A673 (cell line): ENCODE measurements at regions not wholly inside any gene's neighbourhood (a gene's known extent, or its start where the extent isn't known, plus 50 kb on each side); places are given as distances from the start of the nearest gene placed in this dataset.

Source experiments
- BruUV-seq: library from RNA; stranded (reverse); fragments of 400-500 nt; replicated peaks from 2 replicates; lab custom pipeline; 2021; lab: Mats Ljungman, UMichigan
- CTCF ChIA-PET: fragments of 300-600 bp; sonication (Branson Sonifier 250); formaldehyde crosslinking; loops from one replicate; lab custom pipeline; 2022; ENCODE audit warnings: antibody characterized with exemption; lab: Charles Lee
- POLR2A ChIA-PET: fragments of 300-600 bp; sonication (Branson Sonifier 250); formaldehyde crosslinking; loops from one replicate; lab custom pipeline; 2022; ENCODE audit warnings: antibody characterized with exemption; ENCODE audit not compliant: low non-redundant PET; lab: Charles Lee
- DNase-seq: peaks from one replicate; pipeline ENCODE4 v3.0.0-alpha.2; 2015; ENCODE audit warnings: low spot score
- H3K27ac ChIP-seq: fragments of 200-600 bp; sonication (generic); 2 replicates; pipeline ENCODE4 v1.5.1; 2016; ENCODE audit warnings: mixed run types, low read depth, mild to moderate bottlenecking, mixed read lengths, antibody characterized with exemption, low read length; ENCODE audit not compliant: poor library complexity, severe bottlenecking
- H3K27me3 ChIP-seq: fragments of 200-600 bp; sonication (generic); replicated peaks from 2 replicates; pipeline ENCODE4 v1.6.1; 2017; ENCODE audit warnings: mixed run types, low read depth, mild to moderate bottlenecking, mixed read lengths, antibody characterized with exemption, low read length; ENCODE audit not compliant: insufficient read depth, poor library complexity
- H3K36me3 ChIP-seq: fragments of 200-600 bp; sonication (generic); 2 replicates; pipeline ENCODE4 v1.6.1; 2016; ENCODE audit warnings: mixed run types, mild to moderate bottlenecking, mixed read lengths, antibody characterized with exemption, low read length; ENCODE audit not compliant: insufficient read depth, poor library complexity, severe bottlenecking
- H3K4me1 ChIP-seq: fragments of 200-600 bp; sonication (generic); 2 replicates; pipeline ENCODE4 v1.6.1; 2017; ENCODE audit warnings: mixed run types, mild to moderate bottlenecking, mixed read lengths, antibody characterized with exemption, low read length; ENCODE audit not compliant: insufficient read depth, poor library complexity, severe bottlenecking
- H3K4me3 ChIP-seq: fragments of 200-600 bp; sonication (generic); 2 replicates; pipeline ENCODE4 v1.5.1; 2016; ENCODE audit warnings: low read depth, mixed run types, mild to moderate bottlenecking, mixed read lengths, low read length; ENCODE audit not compliant: poor library complexity, severe bottlenecking
- H3K9me3 ChIP-seq: fragments of 200-600 bp; sonication (generic); 2 replicates; pipeline ENCODE4 v1.6.1; 2016; ENCODE audit warnings: mixed run types, low read depth, mild to moderate bottlenecking, mixed read lengths, antibody characterized with exemption, low read length; ENCODE audit not compliant: poor library complexity, severe bottlenecking
- CTCF ChIP-seq: fragments of 300-800, 200-600 bp; sonication (generic); conservative IDR thresholded peaks from 2 replicates; pipeline ENCODE4 v1.5.1; 2017; ENCODE audit warnings: low read depth, mild to moderate bottlenecking, antibody characterized with exemption, low read length, moderate library complexity, mixed read lengths
- EZH2 ChIP-seq: fragments of 200-600 bp; sonication (generic); IDR thresholded peaks from 2 replicates; pipeline ENCODE4 v1.6.1; 2017; ENCODE audit warnings: borderline replicate concordance, low read depth, mild to moderate bottlenecking, mixed read lengths, antibody characterized with exemption, low read length; ENCODE audit not compliant: poor library complexity, severe bottlenecking
- intact Hi-C: fragments of 100-400 bp; cut with micrococcal nuclease; formaldehyde crosslinking; loops from one replicate; pipeline ENCODE4 v1.10.0; 2022; ENCODE audit not compliant: unreplicated experiment

- no peak for DNase-seq
- Histone ChIP-seq H3K27ac (no peak overlapping the region), H3K4me3 (no peak overlapping the region), H3K9me3 (no peaks in the 10 kb centered on the region), H3K27me3 (peaks cover 98% of the 10 kb centered on the region), H3K36me3 (no peaks in the 10 kb centered on the region), H3K4me1 (no peaks in the 10 kb centered on the region)
- ChIA-PET POLR2A (no interaction called here), CTCF (no interaction called here)
- no TSS peak for BruUV-seq
- TF ChIP-seq CTCF (no peak), EZH2 (no peak)
- intact Hi-C loops = no loop called here
These were observed 130.8 kb upstream of the PRR20G start for GRCh38 chr3:127418560-127419147.

- ChIA-PET CTCF (no interaction called here), POLR2A (no interaction called here)
- Histone ChIP-seq H3K4me3 (no peak overlapping the region), H3K4me1 (no peaks in the 10 kb centered on the region), H3K36me3 (no peaks in the 10 kb centered on the region), H3K9me3 (no peaks in the 10 kb centered on the region), H3K27ac (no peak overlapping the region), H3K27me3 (peaks cover 92% of the 10 kb centered on the region)
- BruUV-seq = no TSS peak
- no peak for DNase-seq
- intact Hi-C loops = no loop called here
- TF ChIP-seq CTCF = no peak
- TF ChIP-seq EZH2 = peak; percentile 45
These were observed 130.1 kb upstream of the PRR20G start for GRCh38 chr3:127417709-127418559.

- Histone ChIP-seq H3K36me3 (no peaks in the 10 kb centered on the region), H3K27me3 (peaks cover 52% of the 10 kb centered on the region), H3K9me3 (no peaks in the 10 kb centered on the region), H3K4me3 (no peak overlapping the region), H3K4me1 (no peaks in the 10 kb centered on the region), H3K27ac (no peak overlapping the region)
- ChIA-PET POLR2A (no interaction called here), CTCF (no interaction called here)
- TF ChIP-seq CTCF (no peak), EZH2 (no peak)
- intact Hi-C loops = no loop called here
- BruUV-seq = no TSS peak
- no peak for DNase-seq
These were observed 126.0 kb upstream of the PRR20G start for GRCh38 chr3:127413871-127414270.
